Inflammatory macrophage (primary cell): ENCODE measurements at regions not wholly inside any gene's neighbourhood (a gene's known extent, or its start where the extent isn't known, plus 50 kb on each side); places are given as distances from the start of the nearest gene placed in this dataset.
"Not testable (repeated sequence)": the region's sequence is repeated elsewhere in the genome, so short reads cannot be mapped to it uniquely, and the experiment has no call there.

Experiments
- DNase-seq, 2 donors: peaks; one replicate each; pipeline ENCODE4 v3.0.0-alpha.2; 2020 to 2022

- no peak for DNase-seq
Observed at GRCh38 chr1:60503266-60503925, 429.8 kb upstream of the C1orf87 start.

GRCh38 chr1:60502506-60502905 is 428.9 kb upstream of the C1orf87 start:
- no peak for DNase-seq

- DNase-seq, result not testable (repeated sequence)
Observed at GRCh38 chr1:60489916-60490480, 416.4 kb upstream of the C1orf87 start.

GRCh38 chr1:60488847-60489246 is 415.3 kb upstream of the C1orf87 start:
- no peak for DNase-seq

GRCh38 chr1:60487565-60488345 is 414.2 kb upstream of the C1orf87 start:
- DNase-seq, result no peak

GRCh38 chr1:60483509-60483908 is 409.9 kb upstream of the C1orf87 start:
- no peak for DNase-seq

GRCh38 chr1:60470246-60470645 is 396.7 kb upstream of the C1orf87 start:
- no peak for DNase-seq

- DNase-seq, result no peak
Observed at GRCh38 chr1:60463786-60464185, 390.2 kb upstream of the C1orf87 start.

GRCh38 chr1:60463146-60463545 is 389.6 kb upstream of the C1orf87 start:
- DNase-seq, result no peak

GRCh38 chr1:60461925-60462595 is 388.5 kb upstream of the C1orf87 start:
- no peak for DNase-seq

- DNase-seq, result no peak
Observed at GRCh38 chr1:60458111-60458510, 384.5 kb upstream of the C1orf87 start.

GRCh38 chr1:60449876-60450275 is 376.3 kb upstream of the C1orf87 start:
- DNase-seq, result no peak

GRCh38 chr1:60448850-60449249 is 375.3 kb upstream of the C1orf87 start:
- DNase-seq, result no peak

- no peak for DNase-seq
Observed at GRCh38 chr1:60444680-60445079, 371.1 kb upstream of the C1orf87 start.

- DNase-seq, result no peak
Observed at GRCh38 chr1:60436186-60436585, 362.6 kb upstream of the C1orf87 start.

- no peak for DNase-seq
Observed at GRCh38 chr1:60431593-60431992, 358.0 kb upstream of the C1orf87 start.

- DNase-seq, result no peak
Observed at GRCh38 chr1:60430375-60430774, 356.8 kb upstream of the C1orf87 start.

- DNase-seq, result no peak
Observed at GRCh38 chr1:60428127-60428526, 354.6 kb upstream of the C1orf87 start.

- DNase-seq, result no peak
Observed at GRCh38 chr1:60427701-60428100, 354.1 kb upstream of the C1orf87 start.

GRCh38 chr1:60427194-60427593 is 353.6 kb upstream of the C1orf87 start:
- no peak for DNase-seq

- DNase-seq, result no peak
Observed at GRCh38 chr1:60425528-60425927, 352.0 kb upstream of the C1orf87 start.

- no peak for DNase-seq
Observed at GRCh38 chr1:60423146-60423780, 349.7 kb upstream of the C1orf87 start.

- DNase-seq, result no peak
Observed at GRCh38 chr1:60421965-60422364, 348.4 kb upstream of the C1orf87 start.
